Stimulated activated CD4-positive, alpha-beta T cell treated with anti-CD3 and anti-CD28 coated beads, Interleukin-2, amount 100 ng/mL, for 24 hours (primary cell): ENCODE measurements at regions not wholly inside any gene's neighbourhood (a gene's known extent, or its start where the extent isn't known, plus 50 kb on each side); places are given as distances from the start of the nearest gene placed in this dataset.

ENCODE experiments used
- DNase-seq, 2 donors: peaks; one replicate each; pipeline ENCODE4 v3.0.0-alpha.2; 2020

DNA sequence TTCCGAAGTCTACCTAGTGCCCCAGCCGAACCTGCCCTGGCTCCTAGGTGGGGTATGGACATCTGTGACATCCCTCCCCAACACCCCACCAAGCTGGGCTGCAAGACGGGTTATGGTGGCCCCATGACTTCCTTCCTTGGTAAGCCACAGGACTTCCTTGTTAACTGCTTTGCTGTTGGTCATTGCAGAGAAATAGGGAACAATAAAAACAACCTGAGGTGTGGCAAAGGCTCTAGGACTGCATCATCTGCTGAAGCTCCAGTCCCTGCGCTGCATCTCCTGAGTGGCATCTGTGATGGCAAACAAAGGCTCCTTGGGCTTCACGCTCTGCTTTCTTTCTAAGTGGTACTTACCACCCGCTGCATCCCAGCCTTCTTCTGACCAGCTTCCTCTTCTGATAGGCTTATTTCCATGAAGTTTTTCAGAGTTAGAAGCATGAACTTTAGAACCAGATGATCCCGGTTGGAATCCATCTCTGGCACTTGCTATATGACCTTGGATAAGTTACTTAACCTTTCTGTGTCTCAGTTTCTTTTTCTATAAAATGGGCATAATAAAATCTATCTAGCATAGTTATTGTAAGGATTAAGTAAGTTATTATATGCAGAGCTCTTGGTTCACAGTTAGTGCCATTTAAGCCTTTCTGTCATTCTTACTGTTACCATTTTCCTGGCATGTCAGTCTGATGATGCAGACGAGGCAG is 216.8 kb downstream of the RPS24 start:
- DNase-seq, result no peak

DNA sequence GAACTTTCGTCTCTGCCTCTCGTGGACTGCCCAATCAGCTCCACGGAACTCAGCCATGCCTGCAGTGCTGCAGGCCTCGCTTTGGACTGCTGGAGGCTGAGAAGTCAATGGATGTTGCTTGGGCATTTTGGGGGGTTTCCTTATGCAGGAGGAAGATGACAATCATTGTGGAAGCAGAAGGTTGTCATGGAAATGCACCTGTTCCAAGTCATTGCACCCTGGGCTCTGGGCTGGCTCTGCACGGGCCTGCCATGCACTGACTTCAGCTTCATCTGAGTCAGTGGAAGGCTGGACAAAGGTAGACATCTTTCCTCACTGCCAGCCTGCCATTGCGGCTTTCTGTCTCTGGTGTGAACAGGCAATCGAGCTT is 217.3 kb downstream of the RPS24 start:
- DNase-seq, result no peak

DNA sequence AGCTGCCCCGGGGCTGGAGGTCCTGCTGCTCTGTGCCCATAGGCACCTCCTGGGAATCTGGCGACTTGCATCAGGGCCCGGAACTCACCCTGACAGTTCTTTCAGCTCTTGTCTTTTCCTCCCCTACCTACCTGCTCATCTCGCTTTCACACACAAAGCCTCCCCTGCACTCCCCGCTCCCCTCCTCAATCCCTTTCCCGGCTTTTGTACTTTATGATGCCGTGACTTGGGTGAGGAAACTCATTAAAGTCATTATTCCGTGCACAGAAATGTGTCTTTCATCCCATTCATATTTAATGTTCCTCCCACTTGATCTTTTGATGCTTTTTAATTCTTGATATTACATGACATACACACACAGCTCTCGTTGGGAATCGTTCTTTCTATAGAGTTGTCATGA is 218.6 kb downstream of the RPS24 start:
- no peak for DNase-seq

DNA sequence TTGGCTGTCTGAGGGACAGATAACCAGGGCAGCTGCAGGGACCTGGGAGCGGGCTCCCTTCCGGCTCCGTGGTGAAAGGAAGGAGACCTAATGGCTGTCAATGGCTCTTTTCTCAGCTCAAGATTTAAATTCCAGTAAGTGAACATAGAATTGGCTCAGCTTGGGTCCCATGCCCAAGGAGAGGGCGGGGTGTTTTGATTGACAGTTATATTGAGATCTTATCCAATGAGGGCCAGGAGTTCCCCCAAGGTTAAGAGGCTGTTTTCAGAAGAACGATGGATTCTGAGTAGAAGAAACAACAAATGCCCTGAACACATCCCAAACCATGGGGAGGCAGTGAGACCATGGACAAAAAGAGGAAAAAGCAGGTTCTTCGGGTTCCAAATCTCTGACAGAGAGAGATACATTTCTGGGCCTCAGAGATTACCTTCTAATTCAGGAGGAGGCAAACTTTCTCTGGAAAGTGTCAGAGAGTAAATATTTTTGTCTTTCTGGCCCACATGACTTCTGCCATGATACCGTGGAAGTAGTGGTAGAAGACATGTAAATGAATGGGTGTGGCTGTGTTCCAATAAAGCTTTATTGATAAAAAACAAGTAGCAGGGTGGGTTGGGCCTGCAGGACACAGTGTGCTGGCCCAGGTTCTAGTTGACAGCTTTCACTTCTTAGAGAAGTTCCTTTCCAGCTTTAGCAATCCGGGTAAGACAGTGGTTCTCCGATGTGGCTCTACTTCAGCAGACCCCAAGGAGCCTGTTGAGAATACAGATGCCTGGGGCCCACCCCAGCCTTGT is 219.6 kb downstream of the RPS24 start:
- DNase-seq, result no peak

DNA sequence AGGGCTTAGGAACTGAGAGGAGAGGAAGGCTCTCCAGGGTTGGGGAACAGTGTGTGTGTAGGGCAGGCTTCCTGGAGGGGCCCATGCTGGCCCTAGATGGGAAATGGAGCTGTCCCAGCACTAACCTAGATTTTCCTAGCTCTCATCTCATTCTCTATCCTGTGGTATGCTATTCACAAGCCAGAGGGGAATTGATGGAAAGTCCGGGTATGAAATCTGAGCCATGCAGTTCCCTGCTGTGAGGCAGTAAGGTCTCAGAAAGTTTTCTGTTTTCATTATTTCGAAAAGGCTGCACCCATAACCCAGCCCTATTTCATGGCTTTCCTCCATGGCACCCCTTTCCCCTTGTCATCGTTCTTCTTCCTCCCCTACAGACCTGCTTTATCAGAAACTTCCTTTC is 220.3 kb downstream of the RPS24 start:
- DNase-seq, result no peak

DNA sequence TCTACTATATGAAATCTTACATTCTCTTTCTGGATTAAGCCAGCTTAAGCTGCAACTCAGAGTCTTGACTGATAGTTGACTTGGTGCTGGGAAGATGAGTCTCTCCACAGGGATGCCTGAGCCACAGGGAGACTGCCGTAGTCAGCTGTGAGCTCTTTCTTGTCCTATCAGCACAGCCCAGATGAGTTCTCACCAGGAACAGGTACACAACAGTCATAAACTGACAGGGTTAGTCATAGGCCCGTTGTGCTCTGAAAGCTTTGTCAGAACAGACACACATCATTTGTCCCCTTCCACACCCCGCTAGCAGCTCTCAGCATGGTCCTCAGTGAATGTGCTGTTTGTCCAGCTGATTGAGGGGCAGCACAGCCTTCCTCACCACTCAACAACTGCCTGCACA is 221.6 kb downstream of the RPS24 start:
- no peak for DNase-seq

DNA sequence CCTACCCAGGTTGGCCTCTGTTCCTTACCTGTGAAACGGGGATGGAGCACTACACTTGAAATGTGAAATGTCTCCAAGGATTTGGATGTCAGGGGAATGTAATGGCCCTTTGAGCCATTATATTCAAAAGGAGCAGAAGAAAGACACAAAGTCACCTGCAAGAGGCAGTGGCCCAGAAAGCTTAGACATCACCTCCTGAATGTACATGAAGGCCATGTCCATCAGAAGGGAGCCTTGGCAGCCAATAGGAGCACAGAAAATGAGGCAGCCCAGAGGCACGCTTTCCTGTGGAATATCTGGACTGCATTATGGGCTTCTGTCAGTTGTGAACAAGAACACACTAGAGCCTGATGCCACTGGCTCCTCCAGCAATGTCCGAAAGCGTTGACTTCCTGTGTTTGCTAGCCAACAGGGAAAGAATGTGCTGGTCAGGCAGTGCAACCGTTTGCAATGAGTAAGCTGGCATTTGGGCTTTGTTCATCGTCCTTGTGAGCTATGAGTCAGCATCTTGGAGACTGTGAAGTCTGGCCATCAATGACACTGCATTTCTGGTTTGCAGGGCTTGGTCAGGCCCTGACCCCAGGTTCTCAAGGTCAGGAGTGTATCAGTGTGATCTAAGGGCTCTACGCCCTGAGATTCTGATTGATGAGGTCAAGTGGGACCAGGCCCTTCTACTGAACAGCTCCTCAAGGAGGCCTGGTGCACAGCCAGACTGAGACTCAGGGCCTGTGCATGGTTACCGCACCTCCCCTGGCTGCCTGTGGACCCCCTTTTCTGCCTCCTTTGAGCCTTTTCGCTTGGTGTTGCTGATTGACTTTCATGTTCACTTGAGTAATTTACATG is 222.4 kb downstream of the RPS24 start:
- no peak for DNase-seq

DNA sequence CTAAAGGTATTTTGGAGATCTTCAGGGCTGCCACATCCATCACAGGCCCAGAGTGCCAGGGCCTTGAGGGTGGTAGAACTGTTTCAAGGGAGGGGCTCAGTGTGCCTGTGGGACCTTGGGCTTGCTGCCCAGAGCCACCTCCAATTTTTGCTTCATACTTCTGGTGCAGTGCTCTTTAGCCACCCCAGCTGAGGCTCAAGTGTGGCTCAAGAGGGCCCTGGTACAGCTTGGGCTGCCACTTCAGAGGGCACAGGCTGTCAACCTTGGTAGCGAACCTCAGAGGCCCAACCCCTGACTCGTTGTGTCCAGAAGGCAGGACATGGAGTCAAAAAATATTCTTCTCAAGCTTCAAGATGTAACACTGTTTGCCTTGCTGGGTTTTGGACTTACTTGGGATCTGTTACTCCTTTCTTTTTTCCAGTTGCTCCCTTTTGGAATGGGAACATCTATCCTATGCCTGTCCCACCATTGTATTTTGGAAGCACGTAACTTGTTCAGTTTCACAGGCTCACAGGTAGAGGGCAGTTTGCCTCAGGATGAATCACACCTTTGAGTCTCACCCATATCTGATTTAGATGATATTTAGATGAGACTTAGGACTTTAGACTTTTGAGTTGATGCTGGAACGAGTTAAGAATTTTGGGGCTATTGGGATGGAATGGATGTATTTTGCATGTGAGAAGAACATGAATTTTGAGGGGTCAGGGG is 224.8 kb downstream of the RPS24 start:
- no peak for DNase-seq

DNA sequence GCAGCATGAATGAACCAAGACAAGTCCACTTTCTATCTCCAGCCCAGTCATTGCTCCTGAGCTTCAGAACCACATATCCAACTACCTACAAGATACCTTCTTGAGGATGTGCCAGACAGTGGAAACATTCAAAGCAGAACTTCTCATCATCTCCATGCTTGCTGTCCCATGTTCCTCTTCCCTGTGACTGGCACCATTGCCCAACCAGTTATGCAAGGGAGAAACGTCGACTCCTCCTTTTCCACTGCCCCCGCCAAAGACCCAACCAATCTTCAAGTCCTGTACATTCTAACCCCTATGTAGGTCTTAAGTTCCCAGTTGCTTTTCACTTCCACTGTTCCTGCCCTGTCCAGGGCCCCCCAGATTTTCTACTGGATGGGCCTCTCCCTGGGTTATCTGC is 225.7 kb downstream of the RPS24 start:
- DNase-seq, result no peak

DNA sequence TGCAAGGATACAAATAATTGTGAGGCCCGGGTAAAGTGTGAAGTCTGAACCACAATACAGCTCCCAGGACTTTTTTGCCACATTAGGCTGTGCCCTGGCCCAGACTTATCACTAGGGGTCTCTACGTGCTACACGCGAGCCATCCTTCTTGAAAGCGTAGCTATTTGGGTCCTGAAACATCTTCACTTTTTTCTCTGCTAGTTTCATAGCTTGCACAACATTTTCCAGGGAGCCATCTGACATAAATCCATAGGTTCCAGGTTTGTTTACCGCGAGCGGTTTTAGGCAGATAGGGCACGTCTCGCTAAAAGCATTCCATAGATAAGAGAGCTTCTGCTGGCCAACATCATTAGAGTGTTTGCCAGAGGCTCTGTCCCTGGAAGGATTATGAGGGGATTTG is 226.5 kb downstream of the RPS24 start:
- DNase-seq, result no peak

DNA sequence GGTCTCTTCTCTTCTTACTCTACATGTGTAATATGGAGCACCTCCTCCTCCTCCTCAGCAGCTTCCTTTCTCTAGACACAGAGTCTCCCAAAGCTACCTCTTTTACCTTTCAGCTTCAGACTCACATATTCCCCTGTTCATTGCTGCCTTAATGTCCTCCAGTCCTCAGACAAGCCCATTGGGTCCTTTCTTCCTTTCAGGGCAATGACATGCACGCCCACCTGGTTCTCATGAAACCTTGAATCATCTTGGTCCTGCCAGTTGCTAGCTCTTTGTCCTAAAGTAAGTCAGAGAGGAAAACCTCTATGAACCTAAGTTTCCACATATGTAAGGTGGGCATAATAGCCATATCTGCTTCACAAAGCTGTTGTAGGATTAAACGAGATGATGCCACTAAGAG is 227.0 kb downstream of the RPS24 start:
- no peak for DNase-seq

DNA sequence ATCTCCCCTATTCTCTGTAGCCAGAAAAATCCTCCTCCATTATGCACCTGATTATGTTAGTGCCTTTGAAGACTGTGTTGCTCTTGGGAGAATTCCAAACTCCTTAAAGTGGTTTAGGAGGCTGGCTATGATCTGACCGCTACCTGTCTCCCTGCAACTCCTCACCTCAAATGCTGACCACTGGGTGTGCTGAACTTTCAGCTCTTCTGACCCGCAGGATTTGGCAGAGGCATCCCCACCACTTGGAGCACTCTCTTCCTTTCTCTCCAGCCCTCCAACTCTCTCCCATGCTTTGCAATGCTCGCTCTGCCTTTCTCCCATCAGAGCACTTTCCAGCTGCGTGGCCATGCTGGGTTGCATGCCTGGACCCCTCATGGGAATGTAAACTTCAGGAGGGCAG is 227.6 kb downstream of the RPS24 start:
- no peak for DNase-seq

DNA sequence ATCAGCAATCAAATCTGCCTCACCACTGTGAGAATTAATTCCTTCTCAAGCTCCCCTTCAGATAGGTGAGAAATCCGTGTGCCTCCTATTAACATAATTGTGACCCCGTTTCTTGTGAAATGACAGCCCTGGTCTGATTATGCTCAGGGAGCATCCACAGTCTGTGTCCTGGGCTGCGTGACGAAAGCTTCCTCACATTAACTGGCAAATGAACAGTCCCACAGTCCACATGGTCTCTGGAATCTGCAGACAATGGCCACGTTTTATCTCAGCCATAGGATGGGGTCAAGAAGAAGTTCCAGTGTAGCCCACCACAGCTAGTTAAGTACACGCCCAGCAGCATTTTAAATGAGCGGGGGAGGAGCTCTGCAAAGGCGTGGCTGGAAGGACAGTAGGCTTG is 229.2 kb downstream of the RPS24 start:
- no peak for DNase-seq

DNA sequence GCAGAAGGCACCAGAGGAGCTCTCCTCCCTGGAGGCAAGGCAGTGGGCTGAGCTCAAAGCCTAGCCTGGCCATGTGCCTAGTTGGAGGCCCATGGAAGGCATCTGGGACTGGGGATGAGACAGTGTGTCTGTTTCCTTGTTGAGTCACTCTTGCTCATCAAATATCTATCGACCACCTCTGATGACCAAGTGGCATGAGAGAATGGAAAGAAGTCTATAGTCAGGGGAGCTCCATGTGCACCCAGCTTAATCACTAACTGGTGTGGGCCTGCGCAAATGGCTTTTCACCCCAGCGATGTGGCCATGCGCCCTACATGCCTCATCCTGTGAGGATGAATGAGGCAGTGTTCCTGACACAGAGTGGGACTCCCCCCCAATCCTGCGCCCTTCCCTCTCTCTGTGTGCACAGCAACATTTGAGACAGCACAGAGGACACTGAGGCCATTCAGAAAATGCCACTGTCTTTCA is 229.9 kb downstream of the RPS24 start:
- no peak for DNase-seq

DNA sequence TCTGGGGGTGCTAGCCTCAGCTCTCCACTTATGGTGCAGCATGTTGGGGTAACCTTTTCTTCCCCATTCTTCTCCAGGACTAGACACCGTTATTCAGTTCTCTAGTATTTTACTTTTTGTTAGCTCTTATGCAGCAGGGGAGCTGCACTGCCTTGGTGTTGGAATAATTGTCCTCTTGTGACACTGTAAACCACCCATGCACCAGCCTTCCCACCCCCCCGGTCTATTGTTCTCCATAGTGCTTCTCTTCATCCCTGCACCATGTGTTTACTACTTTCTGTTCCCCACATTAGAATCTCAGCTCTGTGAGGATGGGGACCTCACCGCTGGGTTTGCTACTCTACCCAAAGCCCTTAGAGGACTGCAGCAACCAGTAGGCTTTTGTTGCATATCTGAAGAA is 230.7 kb downstream of the RPS24 start:
- DNase-seq, result no peak

DNA sequence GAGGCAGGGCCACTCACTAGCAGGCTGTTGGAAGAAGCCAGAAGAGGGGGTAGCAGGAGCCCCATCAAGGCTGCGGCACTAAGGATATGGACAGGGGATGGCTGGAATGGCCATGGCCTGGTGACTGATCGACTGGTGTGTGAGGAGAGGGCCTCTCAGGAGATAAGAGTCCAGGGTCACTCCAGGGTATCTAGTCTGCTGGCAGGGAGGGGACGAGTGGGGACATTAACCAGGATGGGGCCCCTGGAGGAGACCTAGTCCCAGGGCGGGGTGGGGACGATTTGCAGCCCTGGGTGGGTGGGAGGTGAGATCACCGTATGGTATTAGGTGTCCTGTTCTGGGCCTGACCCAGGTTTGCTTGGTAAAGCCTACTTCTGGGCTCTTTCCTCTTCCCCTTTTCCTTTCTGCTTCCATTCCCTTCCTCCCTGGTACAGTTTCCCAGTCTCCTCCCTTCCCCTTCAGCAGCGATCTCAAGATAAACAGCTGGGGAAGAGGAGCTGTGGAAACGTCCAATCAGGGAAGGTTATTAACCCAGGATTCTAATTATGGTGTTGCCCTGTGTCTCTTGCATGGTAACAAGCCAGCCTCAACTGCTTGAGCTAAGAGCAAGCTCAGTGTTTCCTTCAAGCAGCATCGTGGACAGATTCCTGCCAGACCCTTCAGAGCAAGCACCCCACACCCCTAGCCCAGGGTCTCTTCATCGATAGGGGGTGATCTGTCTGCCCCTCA is 233.2 kb downstream of the RPS24 start:
- DNase-seq, result no peak

DNA sequence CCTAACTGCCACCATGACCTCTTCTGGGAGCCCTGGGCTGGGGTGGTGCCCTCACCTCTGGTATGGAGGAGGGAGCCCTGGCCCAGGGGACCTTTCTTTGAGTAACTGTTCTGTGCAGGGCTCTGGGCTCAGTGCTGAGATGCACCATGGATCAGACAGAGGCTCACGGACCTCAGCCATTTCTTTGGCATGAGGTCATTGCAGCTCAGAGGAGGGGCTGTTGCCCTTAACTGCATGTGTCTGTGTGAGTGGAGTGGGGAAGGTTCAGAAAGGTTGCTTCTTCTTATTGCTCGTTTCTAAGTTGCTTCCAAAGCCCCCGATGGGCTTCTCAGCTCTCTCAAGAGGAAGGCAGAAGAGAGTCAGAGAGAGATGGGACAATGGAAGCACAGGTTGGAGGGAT is 233.9 kb downstream of the RPS24 start:
- DNase-seq, result no peak

DNA sequence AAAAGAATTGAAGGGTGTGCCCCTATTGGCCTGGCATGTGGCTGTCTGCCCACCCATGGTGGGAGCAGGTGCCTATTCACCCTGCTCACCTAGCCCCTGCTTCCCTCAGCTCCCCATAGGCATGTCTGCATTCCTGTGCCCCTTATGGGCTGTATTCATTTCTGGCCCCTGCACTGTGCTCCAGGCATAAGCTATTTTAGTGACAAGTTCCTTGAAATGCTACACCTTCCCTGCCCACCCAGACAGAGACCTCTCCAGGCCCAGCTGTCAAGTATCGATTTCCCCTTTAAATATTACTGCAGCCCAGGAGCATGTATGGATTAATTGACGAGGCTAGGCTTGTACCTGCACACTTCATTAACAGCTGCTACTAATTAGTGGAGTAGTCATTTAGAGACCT is 235.4 kb downstream of the RPS24 start:
- DNase-seq, result no peak

DNA sequence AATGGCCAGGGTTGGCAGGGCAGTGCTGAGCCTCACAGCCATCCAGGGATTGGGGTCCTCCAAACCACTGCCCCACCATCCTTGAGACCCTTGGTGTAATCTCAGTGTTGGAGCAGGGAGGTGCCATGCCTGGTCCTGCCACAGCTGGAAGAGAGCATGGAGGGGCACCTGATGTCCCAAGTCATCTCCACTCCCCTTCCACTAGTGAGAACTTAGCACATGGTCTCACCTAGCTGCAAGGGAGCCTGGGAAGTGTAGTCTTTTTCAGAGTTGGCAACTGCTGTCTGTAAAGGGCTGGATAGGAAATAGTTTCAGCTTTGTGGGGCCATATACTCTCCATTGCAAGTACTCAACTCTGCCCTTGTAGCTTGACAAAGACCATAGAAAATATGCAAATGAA is 238.7 kb downstream of the RPS24 start:
- DNase-seq, result no peak

DNA sequence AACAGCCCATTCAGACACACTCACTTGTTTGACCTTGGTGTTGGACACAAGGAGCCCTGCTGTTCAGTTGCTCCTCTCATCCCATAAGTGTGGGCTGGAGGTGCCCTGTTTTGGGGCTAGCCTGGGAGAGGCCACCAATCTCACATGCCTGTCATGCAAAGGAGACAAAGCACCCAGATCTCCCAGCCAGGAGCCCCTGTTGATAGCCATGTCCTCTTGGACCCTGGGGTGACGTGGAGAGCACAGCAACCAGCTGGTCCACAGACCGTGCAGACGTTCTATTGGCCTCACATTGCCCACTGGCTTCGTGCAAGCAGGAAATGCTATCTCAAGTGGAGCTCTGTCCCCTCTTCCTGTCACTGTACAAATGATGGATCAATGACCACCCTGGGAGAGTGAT is 240.8 kb downstream of the RPS24 start:
- DNase-seq, result no peak

DNA sequence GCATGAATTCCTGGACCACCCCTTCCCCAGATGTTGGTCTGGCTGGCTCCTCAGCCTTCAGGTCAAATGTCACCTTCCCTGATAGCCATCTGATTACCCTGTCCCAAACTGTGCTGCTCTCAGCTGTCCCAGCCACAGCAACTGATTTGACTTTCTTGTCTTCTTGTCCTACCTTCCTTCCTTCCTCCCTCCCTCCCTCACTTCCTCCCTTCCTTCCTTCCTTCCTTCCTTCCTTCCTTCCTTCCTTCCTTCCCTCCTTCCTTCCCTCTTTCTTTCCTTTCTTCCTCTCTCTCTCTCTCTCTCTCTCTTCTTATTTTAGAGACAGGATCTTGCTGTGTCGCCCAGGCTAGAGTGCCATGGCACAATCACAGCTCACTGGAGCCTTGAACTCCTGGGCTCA is 242.5 kb downstream of the RPS24 start:
- no peak for DNase-seq

DNA sequence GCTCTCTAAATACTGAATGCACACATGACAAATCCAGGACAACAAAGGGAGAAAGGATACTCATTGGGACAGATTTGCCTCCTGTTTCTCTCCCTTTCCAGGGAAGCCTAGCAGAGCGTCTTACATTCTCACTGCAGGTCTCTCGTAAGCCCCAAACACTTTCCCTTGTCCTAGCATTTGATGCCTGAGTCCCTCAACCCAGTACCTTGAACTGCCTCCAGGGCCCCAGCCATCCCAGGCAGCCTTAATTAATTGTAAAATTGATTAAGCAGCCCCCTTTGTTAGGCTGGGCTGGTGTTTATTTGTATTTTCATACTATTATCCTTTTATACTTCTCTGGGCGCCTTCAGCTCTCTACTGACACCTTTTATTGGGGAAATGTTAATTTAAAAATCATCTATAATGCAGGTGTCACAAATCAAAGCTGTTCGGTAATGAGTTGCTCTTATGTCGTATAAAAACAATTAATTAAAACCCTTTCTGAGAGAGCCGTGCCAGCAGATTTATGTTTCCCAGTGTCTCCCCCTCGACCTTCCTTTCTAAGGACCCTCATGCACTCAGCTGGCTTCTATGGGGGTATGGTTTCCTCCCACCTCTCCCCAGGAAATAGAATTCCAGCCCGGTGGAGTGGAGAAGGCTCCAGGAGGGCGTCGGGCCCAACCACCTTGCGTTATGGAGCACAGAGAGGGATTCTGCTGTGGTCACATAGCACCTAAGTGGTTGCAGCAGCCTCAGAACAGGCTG is 243.8 kb downstream of the RPS24 start:
- no peak for DNase-seq
